K562 (cell line): ENCODE measurements at regions not wholly inside any gene's neighbourhood (a gene's known extent, or its start where the extent isn't known, plus 50 kb on each side); places are given as distances from the start of the nearest gene placed in this dataset.

Experiments used
- ATAC-seq: fragments of 200-7000 bp; cut with Tn5 transposase; 3 replicates; pipeline ENCODE4 v1.9.1; 2020; ENCODE audit warnings: moderate library complexity
- BruUV-seq: library from RNA; stranded (reverse); fragments of 400-500 nt; replicated peaks from 2 replicates; lab custom pipeline; 2021; lab: Mats Ljungman, UMichigan
- CTCF ChIA-PET: fragments of 300-600 bp; formaldehyde crosslinking; extraction: SDS; loops from one replicate; lab custom pipeline; 2021; ENCODE audit warnings: low intra/inter-chr PET ratio; lab: Yijun Ruan, JAX
- POLR2A ChIA-PET: fragments of 300-600, 350-650 bp; sonication (Branson Sonifier 250); formaldehyde crosslinking; extraction: SDS; loops from one replicate; lab custom pipeline; 2021; ENCODE audit warnings: antibody characterized with exemption, inconsistent platforms; lab: Yijun Ruan, JAX
- DNase-seq, 4 experiments: peaks; one replicate each; pipeline versions ENCODE4 v3.0.0 to v3.0.0-alpha.2; 2011 to 2018; ENCODE audit warnings: low spot score in 3 of 4, mixed read lengths in 3 of 4; ENCODE audit errors: extremely low read depth in 1 of 4
- FAIRE-seq: peaks from 2 replicates; lab custom pipeline; 2011; peaks lifted over from hg19 to GRCh38; lab: Jason Lieb, UNC
- H2AFZ ChIP-seq: 2 replicates; pipeline ENCODE4 v1.6.0; 2011; ENCODE audit warnings: low read depth, low read length, control low read depth, inconsistent platforms
- H3K27ac ChIP-seq: fragments of 200-600 bp; 3 replicates; pipeline ENCODE4 v1.8.0; 2011; ENCODE audit warnings: low read depth, mild to moderate bottlenecking, control low read depth, inconsistent platforms, low read length, moderate library complexity, mixed read lengths; ENCODE audit errors: extremely low read depth
- H3K27me3 ChIP-seq, 2 experiments: fragments of 300-600 bp in 1 of 2; 2 replicates in 1 of 2; 3 replicates in 1 of 2; pipeline versions ENCODE4 v1.6.0 to v1.8.0; 2011; ENCODE audit warnings: inconsistent platforms in 2 of 2, low read length in 2 of 2, mild to moderate bottlenecking in 1 of 2, mixed read lengths in 1 of 2, moderate library complexity in 1 of 2; ENCODE audit not compliant: control insufficient read depth in 2 of 2, insufficient read depth in 2 of 2
- H3K36me3 ChIP-seq: fragments of 300-600 bp; 3 replicates; pipeline ENCODE4 v1.8.0; 2011; ENCODE audit warnings: mild to moderate bottlenecking, low read length, inconsistent platforms; ENCODE audit not compliant: control insufficient read depth, insufficient read depth
- H3K4me1 ChIP-seq, 2 experiments: fragments of 200-600 bp in 1 of 2; replicated peaks in 1 of 2; 2 replicates in 1 of 2; 3 replicates in 1 of 2; pipeline versions ENCODE4 v1.5.1 to v1.8.0; 2011; ENCODE audit warnings: inconsistent platforms in 2 of 2, low read length in 2 of 2, mild to moderate bottlenecking in 1 of 2, mixed read lengths in 1 of 2, moderate library complexity in 1 of 2; ENCODE audit not compliant: control insufficient read depth in 2 of 2, insufficient read depth in 2 of 2
- H3K4me2 ChIP-seq: 2 replicates; pipeline ENCODE4 v1.6.1; 2011; ENCODE audit warnings: low read length, control low read depth, inconsistent platforms, mixed read lengths; ENCODE audit not compliant: insufficient read depth
- H3K4me3 ChIP-seq: fragments of 200-600 bp; sonication (generic), shearing (Covaris generic); 2 replicates; pipeline ENCODE4 v1.5.1; 2016; ENCODE audit warnings: control low read depth, inconsistent platforms
- H3K79me2 ChIP-seq: fragments of 200-600 bp; 3 replicates; pipeline ENCODE4 v1.8.0; 2011; ENCODE audit warnings: low read length, inconsistent platforms; ENCODE audit not compliant: control insufficient read depth, insufficient read depth
- H3K9ac ChIP-seq, 2 experiments: 2 replicates each; pipeline versions ENCODE4 v1.6.0 to v1.6.1; 2011; ENCODE audit warnings: low read depth in 2 of 2, low read length in 2 of 2, control low read depth in 1 of 2, inconsistent platforms in 1 of 2, mild to moderate bottlenecking in 1 of 2, mixed read lengths in 1 of 2; ENCODE audit not compliant: insufficient read depth in 1 of 2
- H3K9me1 ChIP-seq: one replicate; pipeline ENCODE4 v1.6.0; 2011; ENCODE audit warnings: inconsistent platforms, mild to moderate bottlenecking, low read length, moderate library complexity; ENCODE audit not compliant: control insufficient read depth, insufficient read depth
- H3K9me3 ChIP-seq: replicated peaks from 2 replicates; pipeline ENCODE4 v1.5.1; 2011; ENCODE audit warnings: low read depth, low read length, inconsistent platforms; ENCODE audit not compliant: control insufficient read depth, insufficient read depth
- H4K20me1 ChIP-seq: replicated peaks from 2 replicates; pipeline ENCODE4 v1.6.1; 2011; ENCODE audit warnings: low read length, inconsistent platforms, mixed read lengths; ENCODE audit not compliant: control insufficient read depth, insufficient read depth
- CBFB ChIP-seq: sonication (generic); formaldehyde crosslinking; IDR thresholded peaks from 2 replicates; pipeline ENCODE4 v1.4.0; 2020; ENCODE audit warnings: mild to moderate bottlenecking, missing genetic modification reagents
- FOXA1 ChIP-seq: fragments of 450-650 bp; IDR thresholded peaks from 2 replicates; pipeline ENCODE4 v1.6.1; 2016; ENCODE audit warnings: mild to moderate bottlenecking, borderline replicate concordance
- HEY1 ChIP-seq: fragments of 250-450 bp; sonication (Bioruptor Pico); IDR thresholded peaks from 2 replicates; pipeline ENCODE4 v1.5.0; 2020; ENCODE audit warnings: mild to moderate bottlenecking, moderate library complexity, borderline replicate concordance
- HNRNPK ChIP-seq: fragments of 200-400 bp; formaldehyde crosslinking; IDR thresholded peaks from one replicate; pipeline ENCODE4 v1.6.1; 2018; ENCODE audit warnings: mild to moderate bottlenecking, low read depth, low read length; ENCODE audit not compliant: poor library complexity, severe bottlenecking
- NCOA1 ChIP-seq: fragments of 450-650 bp; IDR thresholded peaks from 2 replicates; pipeline ENCODE4 v1.6.1; 2016; ENCODE audit warnings: low read depth
- SMAD4 ChIP-seq: fragments of 250-450 bp; sonication (Bioruptor Pico); conservative IDR thresholded peaks from 2 replicates; pipeline ENCODE4 v1.8.0; 2021; ENCODE audit warnings: inconsistent platforms, mild to moderate bottlenecking, moderate library complexity
- ZNF324 ChIP-seq: fragments of 250-450 bp; sonication (Bioruptor Pico); IDR thresholded peaks from 2 replicates; pipeline ENCODE4 v1.4.0; 2020; ENCODE audit warnings: mild to moderate bottlenecking
- ZNF444 ChIP-seq: fragments of 250-450 bp; sonication (Bioruptor Pico); IDR thresholded peaks from 2 replicates; pipeline ENCODE4 v1.4.0; 2020; ENCODE audit warnings: mild to moderate bottlenecking, moderate library complexity
- ZNF785 ChIP-seq: fragments of 250-450 bp; sonication (Bioruptor Pico); IDR thresholded peaks from 2 replicates; pipeline ENCODE4 v1.4.0; 2020; ENCODE audit warnings: mild to moderate bottlenecking
- WGBS: fragments of 100-300 bp; shearing (Covaris generic); methylation state at CpG from one replicate; pipeline ENCODE4 v1.1.6; 2016; ENCODE audit warnings: low coverage, mixed read lengths; ENCODE audit not compliant: insufficient coverage; ENCODE audit errors: missing lambda C conversion rate; 5-methylcytosine and 5-hydroxymethylcytosine counted together
- in situ Hi-C: fragments of 300-500 bp; cut with MboI; formaldehyde crosslinking; loops from 4 replicates; pipeline ENCODE4 v1.15.0; 2018; ENCODE audit warnings: inconsistent platforms, mixed read lengths
- intact Hi-C: fragments of 100-400 bp; cut with micrococcal nuclease; formaldehyde crosslinking; loops from 2 replicates; pipeline ENCODE4 v1.14.2; 2022
- TF ChIP-seq, protein P1 (sequence below): fragments of 450-650 bp; IDR thresholded peaks from 2 replicates; pipeline ENCODE4 v1.6.1; 2017; ENCODE audit warnings: antibody characterized with exemption
- TF ChIP-seq, protein P2 (sequence below): sonication (generic); formaldehyde crosslinking; IDR thresholded peaks from 2 replicates; pipeline ENCODE4 v1.8.1; 2023; ENCODE audit warnings: mild to moderate bottlenecking, missing genetic modification reagents

DNA sequence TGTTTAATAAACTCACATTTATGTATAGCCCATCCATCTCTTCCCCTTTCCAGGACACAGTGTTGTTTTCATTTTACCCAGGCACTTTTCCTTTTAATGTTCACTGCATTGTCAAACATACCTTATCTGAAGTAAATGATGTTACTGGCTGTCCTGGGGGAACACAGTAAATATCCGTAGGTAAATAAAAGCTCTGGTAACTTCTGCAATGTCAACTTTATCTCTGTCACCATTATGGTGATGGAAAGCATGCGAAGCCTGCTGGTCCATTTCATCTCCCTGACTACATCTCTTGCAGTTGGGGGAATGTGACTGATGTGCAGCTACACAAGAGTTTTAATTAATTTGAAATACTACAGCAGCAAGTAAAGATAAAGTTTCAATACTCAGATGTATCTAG is 1162.1 kb upstream of the SEMA6A start:
- POLR2A ChIA-PET = no interaction called here

GRCh38 chr5:117734056-117734455 is 1159.4 kb upstream of the SEMA6A start:
- BruUV-seq = no TSS peak
- Histone ChIP-seq H2AFZ (no peak overlapping the region), H3K4me3 (no peak overlapping the region), H3K9ac (no peak overlapping the region), H3K4me1 (no peaks in the 10 kb centered on the region), H3K27me3 (no peaks in the 10 kb centered on the region), H3K36me3 (no peaks in the 10 kb centered on the region), H3K9me3 (no peaks in the 10 kb centered on the region; the same call in 1 of the 2 replicates), H3K4me2 (no peak overlapping the region), H3K27ac (no peak overlapping the region), H3K9me1 (no peaks in the 10 kb centered on the region), H3K79me2 (no peaks in the 10 kb centered on the region), H4K20me1 (no peaks in the 10 kb centered on the region)
- no peak for FAIRE-seq
- intact Hi-C loops = no loop called here
- no peak for ATAC-seq
- no peak for DNase-seq
- WGBS = 0% methylated on average over 4 of the region's 4 CpGs
- POLR2A ChIA-PET = no interaction called here
- in situ Hi-C loops = no loop called here
- CTCF ChIA-PET = no interaction called here
- TF ChIP-seq ZNF444 (CRISPR knock-in tag) (no peak), HEY1 (CRISPR knock-in tag) (no peak), SMAD4 (CRISPR knock-in tag) (no peak), ZNF324 (no peak), HNRNPK (no peak), CBFB (CRISPR knock-in tag) (no peak), NCOA1 (no peak)
- TF ChIP-seq, protein P1, sequence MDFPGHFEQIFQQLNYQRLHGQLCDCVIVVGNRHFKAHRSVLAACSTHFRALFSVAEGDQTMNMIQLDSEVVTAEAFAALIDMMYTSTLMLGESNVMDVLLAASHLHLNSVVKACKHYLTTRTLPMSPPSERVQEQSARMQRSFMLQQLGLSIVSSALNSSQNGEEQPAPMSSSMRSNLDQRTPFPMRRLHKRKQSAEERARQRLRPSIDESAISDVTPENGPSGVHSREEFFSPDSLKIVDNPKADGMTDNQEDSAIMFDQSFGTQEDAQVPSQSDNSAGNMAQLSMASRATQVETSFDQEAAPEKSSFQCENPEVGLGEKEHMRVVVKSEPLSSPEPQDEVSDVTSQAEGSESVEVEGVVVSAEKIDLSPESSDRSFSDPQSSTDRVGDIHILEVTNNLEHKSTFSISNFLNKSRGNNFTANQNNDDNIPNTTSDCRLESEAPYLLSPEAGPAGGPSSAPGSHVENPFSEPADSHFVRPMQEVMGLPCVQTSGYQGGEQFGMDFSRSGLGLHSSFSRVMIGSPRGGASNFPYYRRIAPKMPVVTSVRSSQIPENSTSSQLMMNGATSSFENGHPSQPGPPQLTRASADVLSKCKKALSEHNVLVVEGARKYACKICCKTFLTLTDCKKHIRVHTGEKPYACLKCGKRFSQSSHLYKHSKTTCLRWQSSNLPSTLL = no peak

More for the DNA sequence above, 1162.1 kb upstream of the SEMA6A start:
- Histone ChIP-seq H3K9me1 (no peaks in the 10 kb centered on the region), H3K4me2 (no peak overlapping the region), H3K9me3 (no peaks in the 10 kb centered on the region; the same call in 1 of the 2 replicates), H3K4me1 (no peaks in the 10 kb centered on the region), H2AFZ (no peak overlapping the region), H3K27ac (no peak overlapping the region), H3K9ac (no peak overlapping the region), H3K79me2 (no peaks in the 10 kb centered on the region), H3K36me3 (no peaks in the 10 kb centered on the region), H3K4me3 (no peak overlapping the region), H4K20me1 (no peaks in the 10 kb centered on the region), H3K27me3 (no peaks in the 10 kb centered on the region)
- in situ Hi-C loops (no loop called here), intact Hi-C loops (no loop called here)
- no TSS peak for BruUV-seq
- ATAC-seq (no peak), DNase-seq (no peak), FAIRE-seq (no peak)
- TF ChIP-seq, protein P2, sequence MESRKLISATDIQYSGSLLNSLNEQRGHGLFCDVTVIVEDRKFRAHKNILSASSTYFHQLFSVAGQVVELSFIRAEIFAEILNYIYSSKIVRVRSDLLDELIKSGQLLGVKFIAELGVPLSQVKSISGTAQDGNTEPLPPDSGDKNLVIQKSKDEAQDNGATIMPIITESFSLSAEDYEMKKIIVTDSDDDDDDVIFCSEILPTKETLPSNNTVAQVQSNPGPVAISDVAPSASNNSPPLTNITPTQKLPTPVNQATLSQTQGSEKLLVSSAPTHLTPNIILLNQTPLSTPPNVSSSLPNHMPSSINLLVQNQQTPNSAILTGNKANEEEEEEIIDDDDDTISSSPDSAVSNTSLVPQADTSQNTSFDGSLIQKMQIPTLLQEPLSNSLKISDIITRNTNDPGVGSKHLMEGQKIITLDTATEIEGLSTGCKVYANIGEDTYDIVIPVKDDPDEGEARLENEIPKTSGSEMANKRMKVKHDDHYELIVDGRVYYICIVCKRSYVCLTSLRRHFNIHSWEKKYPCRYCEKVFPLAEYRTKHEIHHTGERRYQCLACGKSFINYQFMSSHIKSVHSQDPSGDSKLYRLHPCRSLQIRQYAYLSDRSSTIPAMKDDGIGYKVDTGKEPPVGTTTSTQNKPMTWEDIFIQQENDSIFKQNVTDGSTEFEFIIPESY (CRISPR knock-in tag) = no peak
- no peak for TF ChIP-seq ZNF785 (CRISPR knock-in tag)
- TF ChIP-seq FOXA1 = no peak
- 5% methylated on average over 2 of the region's 2 CpGs for WGBS
- CTCF ChIA-PET = no interaction called here
